ENCODE measurements at regions not wholly inside any gene's neighbourhood (a gene's known extent, or its start where the extent isn't known, plus 50 kb on each side); places are given as distances from the start of the nearest gene placed in this dataset.

DNA sequence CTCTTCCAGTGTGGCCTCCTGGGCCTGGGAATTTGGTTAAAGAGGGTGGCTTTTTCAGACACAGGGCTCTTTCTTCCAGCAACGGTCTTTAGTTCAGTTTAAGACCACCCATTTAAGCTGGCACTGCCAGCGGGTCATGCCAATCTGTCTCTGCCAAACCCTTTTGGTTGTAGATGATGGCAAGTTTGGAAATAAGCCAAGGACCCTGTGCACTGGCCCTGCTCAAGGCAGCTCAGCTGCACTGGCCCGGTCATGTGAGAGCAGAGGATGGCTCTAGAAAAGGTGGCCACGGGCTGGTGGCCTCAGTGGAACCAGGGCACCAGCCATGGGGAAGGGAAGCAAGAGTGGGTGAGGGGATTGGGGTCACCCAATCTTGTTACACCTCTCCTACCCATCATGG, 294.1 kb downstream of the GLRX3 start:
- DNase-seq (ENCODE audit: low spot score): no peak

DNA sequence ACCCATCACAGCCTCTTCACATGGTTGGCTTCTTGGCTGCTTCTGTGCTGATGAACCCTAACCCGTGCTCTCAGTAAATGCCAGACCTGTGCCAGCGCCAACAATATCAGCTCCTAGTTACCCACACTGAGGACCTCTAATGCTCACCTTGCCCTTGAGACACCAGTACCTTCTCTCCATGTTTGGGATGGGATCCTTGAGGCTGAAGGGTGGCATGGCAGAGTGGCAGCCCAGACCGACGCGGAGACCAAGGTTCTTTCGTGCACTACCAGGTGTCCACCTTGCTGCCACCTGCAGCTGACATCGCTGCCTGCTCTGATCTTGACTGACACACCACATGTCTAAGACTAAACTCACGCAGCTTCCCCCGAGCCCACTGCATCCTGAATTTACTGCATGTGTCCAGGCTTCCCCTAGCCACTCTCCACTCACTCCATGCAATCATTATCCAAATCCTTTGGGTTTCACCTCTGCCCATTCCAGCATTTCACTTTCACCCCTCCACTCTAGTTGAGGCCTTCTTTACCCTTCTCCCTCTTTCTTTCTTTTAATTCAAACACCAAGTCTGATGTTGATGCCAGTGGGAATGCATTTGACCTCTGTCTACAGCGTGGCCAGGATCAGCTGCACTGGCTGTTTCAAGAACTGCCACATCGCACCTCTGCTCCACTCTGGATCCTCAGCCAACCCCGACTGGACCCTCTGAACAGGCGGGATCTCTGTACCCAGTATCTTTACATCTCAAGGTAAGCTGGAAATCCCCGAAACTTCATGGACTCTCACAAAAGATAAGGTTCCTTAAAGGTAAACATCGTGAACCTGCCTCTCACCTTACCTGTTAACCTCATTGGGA, 294.9 kb downstream of the GLRX3 start:
- no peak for DNase-seq (ENCODE audit: low spot score)

DNA sequence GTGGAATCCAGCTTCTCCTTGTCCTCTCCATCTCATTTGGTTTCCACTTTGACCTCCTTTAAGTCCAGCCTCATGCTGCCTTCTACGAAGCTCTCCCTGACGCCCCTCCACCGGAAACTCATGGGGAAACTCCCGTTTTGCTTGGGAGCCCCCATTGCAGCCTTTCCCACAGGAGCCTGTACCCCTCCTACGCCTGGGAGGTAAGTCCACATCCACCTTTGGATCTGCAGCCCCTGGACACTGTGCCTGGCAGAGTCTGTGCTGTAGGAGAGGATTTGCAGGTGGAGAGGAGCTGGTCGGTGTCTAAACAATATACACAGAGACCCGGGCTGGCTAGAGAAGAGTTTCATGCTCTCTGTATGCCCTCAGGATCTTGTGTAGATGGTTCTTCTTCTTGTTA, 296.1 kb downstream of the GLRX3 start:
- DNase-seq (ENCODE audit: low spot score): no peak

DNA sequence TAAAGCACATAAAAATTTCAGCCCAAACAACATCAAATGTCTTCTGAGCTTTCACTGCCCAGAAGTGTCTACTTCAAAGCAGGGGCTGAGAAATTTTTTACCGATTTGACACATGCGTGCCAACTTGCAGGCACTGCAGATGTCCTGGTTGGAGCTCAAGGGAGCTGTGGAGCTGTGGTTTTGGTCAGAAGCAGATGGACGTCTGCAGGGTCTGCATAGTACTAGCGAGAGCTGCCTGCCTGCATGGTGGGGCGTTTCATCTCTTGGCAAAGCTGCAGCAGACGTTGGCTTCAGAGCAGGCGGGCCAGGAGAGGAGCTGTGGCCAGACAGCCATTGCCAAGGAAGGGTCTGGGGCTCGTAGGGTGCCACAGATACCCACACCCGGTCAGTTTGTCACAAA, 296.7 kb downstream of the GLRX3 start:
- no peak for DNase-seq (ENCODE audit: low spot score)

DNA sequence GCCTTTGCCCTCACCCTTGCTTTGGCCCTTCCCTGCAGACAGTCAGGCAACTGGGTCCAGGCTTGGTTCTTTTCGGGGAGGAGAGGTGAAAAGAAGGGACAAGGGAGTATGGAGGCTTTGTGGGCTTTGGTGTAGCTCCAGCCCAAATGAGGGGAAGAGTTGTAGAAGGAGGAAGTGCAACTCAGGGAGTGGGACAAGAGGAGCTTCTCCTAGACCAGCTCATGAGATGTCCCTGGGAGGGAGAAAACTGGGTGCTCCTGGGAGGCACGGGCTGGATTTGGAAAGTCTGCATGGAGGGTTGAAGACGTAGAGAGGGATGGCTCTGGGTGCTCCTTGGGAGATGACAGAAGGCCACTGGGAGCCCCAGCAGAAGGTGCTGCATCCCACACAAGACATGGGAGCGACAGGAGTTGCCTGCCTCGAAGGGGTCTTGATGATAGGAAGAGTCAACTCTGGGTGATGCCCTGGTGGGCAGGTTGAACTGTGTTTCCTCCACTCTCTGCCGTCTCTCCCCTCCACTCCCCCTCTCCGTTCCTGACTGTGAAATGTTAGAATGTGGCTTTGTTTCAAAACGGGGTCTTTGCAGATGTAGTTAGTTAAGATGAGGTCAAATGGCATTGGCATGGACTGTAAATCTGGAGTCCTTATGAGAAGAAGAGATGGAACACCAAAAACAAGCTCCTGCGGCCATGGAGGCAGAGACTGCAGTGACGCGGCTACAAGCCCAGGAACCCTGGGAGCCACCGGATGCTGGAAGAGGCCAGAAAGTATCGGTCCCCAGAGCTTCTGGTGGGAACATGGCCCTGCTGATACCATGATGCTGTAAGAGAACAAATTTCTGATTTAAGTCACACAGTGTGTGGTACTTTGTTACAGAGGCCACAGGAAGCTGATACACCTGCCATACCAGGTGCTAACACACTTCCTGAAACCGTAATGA, 298.5 kb downstream of the GLRX3 start:
- no peak for DNase-seq (ENCODE audit: low spot score)

DNA sequence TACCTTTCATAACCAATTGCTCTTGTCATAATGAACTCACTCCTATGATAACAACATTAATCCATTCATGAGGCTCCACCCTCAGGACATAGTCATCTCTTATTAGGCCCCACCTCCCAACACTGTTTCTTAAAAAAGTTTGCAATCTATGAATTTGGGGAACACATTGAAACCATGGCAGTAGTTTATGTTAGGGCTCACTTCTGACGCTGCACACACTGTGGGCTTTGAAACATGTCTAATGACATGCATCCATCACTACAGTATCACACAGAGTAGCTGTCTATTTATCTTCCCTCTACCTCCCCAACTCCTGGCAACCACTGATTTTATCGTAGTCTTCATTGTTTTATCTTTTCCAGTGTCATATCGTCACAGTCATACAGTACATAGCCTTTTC, 299.8 kb downstream of the GLRX3 start:
- DNase-seq (ENCODE audit: low spot score): no peak

DNA sequence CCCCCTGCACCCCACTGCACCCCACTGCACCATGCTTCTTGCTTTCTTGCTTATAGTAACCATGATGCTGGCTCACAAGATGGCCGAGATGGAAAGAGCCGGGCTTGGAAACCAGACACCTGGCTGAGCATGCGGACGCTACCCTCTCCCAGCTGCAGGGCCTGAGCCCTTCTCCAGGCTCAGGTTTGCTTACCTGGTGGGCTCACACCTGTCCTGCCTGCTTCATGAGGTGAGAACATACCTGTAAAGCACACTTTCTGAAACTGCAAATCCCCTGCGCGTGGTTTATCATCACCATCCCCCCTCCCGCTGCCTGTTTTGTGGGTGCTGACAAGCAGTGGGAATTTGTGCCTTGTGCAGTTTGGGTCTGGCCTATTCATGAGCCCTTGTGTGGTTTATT, 302.7 kb downstream of the GLRX3 start:
- no peak for DNase-seq (ENCODE audit: low spot score)

DNA sequence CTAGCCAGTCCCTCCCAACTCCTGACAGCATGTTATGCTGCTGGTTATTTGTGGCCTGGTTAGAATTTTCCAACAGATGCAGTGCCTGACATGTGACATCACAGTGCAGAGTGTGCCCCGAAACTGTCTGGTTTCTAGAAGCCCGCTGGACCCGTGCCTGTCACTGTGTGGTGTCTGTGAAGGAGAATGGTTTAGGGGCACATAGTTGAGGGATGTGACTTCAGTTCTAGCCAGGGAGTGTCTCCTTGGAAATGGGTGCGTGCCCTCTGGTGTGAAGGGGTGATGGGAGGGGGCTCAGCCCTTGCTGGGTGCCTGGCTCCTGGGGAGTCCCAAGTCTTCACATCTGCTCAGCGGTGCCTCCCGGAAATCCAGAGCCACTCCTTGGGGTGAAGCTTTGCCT, 303.6 kb downstream of the GLRX3 start:
- no peak for DNase-seq (ENCODE audit: low spot score)

DNA sequence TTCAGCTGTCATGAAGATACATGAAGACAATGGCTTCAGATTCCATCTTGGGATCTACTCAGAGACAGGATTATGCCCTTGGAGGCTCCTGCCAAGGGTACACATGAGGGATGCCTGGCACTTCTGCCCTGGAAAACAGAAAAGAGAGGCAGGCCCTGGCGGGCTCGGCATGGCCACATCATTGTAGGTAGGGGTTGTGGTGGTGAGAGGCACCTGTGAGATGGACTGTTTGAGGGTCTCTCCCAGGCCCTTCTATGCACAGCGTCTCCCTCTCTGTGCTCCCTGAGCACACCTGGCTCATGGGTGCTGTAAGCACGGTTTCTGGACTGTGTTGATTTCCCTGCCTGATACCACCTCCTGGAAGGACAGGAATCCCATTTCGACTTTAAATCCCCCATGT, 304.3 kb downstream of the GLRX3 start:
- DNase-seq (ENCODE audit: low spot score): no peak

DNA sequence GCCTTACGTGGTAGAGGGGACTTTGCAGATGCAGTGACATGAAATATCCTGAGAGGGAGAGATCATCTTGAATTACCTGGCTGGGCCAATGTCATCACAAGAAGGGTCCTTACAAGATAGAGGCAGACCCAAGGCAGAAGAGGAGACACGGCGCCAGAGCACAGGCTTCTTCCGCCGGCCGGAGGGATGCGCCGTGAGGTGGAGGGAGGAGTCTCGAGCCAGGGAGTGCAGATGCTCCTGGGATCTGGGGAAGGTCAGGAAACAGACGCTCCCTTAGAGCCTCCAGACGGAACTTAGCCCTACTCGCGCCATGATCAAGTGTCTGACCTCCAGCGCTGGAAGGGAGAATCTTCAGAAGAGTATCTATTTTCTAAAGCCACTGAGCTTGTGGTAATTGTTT, 304.8 kb downstream of the GLRX3 start:
- DNase-seq (ENCODE audit: low spot score): no peak

DNA sequence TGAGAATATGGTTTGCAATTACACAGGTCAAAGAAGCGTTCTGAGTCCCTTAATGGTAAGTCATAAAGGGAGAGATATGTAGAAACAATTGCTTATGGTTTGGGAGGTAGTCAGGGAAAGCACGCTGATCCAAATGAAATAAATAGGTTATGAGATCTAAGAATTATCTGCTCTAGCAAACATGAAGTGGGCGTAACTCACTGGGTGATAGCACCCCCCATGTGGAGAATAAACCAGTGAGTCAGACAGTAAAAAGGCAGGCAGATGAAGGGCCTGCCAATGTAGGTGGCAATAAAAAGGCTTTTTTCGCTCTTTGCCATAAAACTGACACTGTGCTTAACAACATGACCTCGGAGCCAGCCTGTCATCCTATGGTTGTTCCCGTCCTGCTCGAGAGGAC, 306.9 kb downstream of the GLRX3 start:
- DNase-seq (ENCODE audit: low spot score): no peak

DNA sequence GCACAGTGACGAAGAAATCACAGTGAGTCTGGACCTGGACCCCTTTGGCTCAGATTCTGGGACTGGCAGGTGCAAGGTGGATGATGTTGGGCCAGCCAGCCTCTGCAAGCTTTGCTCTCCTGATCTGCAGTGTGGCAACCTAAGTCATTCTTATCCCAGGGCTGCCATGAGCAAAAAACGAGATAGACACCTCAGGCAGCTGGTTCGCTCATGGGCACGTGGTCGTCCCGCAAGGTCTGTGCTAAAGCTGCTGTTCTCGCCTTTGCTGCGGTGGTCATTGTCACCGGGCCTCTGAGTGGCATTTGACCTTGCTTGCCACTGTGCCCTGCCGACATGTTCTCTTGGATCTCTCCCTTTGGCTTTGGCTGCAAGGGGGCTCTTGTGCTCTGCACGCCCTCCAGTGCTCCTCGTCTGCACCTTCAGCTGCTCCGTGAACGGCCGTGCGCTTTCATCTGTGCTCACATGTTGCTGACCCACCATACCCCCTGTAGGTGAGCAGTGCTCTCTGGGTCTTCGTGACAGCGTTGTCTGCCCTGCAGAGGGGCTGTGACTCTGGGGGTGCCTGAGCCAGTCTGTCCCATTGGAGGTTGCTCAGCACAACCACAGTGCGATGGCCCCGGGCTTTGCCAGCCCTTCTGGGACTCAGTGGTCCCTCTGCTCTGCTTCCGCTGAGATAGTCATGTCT, 317.0 kb downstream of the GLRX3 start:
- no peak for DNase-seq (ENCODE audit: low spot score)

DNA sequence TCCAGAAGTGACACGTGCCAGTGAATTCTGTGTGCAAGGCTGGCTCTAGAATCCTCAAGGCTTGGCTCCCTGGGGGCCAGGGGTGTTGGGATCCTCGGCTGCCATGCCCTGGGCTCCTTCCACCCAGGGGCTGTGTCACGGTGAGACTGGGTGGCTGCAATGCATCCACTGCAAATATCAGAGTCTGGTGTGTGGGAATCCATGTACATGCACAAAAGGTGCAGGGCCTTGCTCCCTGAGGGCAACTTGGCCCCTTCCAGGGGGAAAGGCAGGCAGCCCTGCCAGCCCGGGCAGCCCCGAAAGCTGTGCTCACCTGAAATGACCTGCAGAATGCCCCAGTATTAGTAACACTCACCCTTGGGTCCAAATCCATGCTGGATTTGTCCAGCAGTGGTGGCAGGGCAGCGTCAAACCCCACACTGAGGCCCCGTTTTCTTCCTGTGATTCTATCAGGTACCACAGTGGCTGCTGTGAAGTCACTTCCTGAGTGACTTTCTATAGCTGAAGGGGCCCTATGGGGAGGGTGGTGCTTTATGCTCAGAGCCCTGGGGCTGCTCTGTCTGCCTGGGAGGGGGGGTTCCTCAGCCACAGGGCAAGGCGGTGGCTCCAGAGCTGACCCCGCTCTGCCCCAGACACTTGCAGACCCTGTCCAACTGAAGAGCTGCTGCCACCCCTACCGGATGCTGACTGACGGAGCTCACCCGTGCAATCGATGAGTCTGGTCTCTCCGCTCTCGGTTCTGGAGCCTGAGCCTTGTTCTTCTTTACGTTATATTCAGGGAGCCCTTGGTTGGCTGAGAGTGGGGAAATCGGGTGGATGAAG, 317.7 kb downstream of the GLRX3 start:
- no peak for DNase-seq (ENCODE audit: low spot score)

DNA sequence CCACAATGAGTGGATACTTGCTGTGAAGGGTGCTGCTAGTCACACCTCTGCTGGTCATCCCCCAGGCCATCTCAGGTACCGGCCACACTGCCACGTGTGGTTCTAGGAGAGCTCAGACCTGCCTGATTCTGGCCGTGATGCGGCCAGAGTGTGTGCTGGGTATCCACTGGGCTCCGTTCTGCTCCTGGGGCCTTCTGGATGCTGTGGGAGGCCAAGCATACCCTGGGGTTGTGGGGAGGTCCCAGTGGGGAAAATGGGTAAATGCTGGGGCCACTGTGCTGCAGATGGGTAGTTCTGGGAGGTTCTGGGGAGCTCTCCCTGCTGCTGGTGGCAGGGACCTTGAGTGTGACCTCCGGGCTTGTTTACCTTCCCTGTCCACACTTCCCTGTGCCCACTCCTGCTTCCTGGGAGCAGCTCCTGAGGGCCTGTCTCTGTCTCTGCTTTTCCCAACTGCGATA, 318.4 kb downstream of the GLRX3 start:
- no peak for DNase-seq (ENCODE audit: low spot score)

DNA sequence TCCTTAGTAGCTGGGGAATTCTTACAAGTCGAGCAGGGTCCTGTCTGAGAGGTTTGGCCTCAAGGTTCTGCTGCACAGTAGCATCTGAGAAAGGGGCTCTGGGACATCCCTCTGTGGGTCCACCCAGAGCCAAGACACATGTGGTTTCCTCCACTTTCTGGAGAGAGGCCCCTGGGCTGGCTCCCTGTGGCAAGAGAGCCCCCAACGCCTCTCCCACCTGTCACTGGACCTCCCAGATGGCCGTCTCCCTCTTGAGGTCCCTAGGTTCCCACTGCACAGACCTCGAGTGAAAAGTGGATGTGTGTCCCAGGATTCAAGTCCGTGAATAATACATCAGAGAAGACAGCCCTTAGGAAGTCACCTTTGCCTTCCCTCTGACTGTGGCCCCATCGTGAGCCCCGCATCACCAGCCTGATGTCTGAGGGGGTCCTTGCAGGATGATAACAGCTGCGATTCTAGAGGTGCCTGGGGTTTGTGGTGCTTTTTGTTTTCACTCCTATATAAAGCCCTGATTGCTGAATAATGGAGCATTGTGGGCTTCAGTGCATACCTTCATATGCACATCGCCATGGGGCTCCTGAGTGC, 319.0 kb downstream of the GLRX3 start:
- DNase-seq (ENCODE audit: low spot score): no peak

DNA sequence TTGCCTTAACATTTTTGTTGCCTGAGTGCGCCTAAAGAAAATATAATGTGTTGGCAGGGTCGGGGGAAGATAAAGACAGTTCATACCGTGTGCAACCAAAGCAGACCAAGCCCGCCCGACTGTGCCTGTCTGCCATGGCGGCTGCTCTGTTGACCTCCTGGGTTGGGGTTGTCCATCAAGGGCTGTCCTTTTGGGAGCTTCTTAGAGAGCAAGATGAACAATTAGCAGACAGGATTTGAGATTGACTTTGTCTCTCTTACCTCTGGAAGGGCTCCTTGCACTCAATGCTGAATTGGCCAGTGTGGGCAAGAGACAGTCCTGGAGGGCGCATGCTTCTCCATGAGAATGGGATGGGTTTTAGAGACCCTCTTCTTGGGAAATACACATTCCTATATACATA, 319.6 kb downstream of the GLRX3 start:
- DNase-seq (ENCODE audit: low spot score): no peak

DNA sequence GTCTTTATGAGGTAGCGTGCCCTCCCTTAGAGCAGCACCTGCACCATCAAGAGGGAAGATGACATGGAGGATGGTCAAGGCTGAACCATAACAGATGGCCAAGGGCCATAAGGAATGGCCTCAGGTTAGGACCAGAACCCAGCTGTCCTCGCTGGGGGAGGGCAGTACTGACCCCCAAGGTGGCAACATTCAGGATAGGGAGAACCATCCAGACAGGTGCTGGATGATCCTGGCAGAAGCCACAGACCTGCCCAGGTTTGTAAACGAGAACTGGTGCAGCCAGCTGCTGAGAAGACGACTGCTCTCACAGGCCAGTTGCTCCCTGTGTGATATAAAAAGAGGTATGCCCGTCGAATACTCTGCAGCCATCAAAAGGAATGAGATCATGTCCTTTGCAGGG, 320.4 kb downstream of the GLRX3 start:
- DNase-seq (ENCODE audit: low spot score): no peak

DNA sequence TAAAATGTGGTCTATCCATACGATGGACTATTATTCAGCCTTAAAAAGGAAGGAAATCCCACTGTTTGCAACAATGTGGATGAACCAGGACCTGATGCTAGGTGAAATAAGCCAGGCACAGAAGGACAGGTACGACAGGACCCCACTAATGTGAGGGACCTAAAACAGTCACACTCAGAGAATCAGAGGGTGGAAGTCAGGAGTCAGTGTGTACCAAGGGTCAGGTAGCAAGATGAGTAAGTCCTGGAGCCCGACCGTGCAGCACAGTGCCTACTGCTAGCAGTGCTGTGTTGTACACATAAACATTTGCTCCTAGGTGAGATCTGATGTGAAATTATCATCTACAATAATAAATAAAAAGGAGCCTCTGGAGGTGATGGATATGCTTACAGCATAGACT, 322.3 kb downstream of the GLRX3 start:
- no peak for DNase-seq (ENCODE audit: low spot score)

DNA sequence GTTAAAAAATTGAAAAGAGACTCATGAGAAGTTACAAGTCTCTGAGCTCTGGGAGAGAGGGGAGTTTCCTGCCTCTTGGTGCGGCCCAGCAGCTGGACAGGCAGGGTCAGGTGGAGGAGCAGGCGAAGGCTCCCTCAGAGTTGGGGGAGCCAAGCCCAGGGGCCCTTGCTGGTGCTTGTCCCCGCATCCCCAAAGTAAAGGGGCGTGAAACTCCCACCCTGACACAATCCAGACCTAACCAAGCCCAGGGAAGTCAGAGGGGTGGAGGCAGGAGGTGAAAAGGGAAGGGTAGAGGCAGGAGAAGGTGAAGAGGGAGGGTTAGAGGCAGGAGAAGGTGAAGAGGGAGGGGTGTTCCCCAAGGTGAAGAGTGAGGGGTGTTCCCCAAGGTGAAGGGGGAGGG, 322.8 kb downstream of the GLRX3 start:
- DNase-seq (ENCODE audit: low spot score): no peak

DNA sequence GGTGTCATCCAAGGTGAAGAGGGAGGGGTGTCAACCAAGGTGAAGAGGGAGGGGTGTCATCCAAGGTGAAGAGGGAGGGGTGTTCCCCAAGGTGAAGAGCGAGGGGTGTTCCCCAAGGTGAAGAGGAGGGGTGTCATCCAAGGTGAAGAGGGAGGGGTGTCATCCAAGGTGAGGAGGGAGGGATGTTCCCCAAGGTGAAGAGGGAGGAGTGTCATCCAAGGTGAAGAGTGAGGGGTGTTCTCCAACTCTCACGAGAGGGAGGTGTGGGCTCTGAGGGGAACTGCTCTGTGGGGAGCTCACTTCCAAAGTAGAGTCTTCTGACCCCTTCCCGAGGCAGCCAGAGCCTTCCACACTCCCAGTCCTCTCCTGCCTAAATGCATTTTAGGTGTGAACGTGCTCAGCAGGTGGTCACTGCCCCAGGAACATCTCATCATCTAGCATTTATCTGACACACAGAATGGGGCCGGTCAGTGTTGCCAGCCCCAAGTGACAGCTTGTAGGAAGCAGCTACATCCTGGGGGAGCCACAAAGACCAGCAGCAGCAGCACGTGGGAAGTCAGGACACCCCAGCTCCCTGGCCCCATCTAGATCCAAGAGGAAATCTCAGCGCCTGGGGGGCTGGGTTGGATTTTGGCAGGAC, 323.8 kb downstream of the GLRX3 start:
- no peak for DNase-seq (ENCODE audit: low spot score)

DNA sequence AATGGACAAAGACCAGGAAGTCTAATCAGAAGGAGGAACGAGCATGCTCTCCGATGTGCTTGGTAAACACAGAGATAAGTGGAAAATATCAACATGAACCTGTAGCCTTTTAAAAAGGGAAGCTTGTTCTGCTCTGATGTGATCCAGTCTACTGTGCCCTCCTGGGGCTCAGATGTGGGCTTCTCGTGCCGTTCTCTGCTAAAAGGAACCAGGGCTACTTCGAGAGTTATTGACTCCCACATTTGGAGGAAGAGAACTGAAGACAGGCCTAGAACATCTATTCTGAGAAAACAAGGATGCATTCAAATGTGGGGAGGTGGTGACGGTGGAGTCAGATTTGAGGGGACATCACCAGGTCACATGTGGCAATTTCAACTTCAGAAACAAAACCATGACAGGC, 325.4 kb downstream of the GLRX3 start:
- DNase-seq (ENCODE audit: low spot score): no peak
